ENCODE measurements at regions not wholly inside any gene's neighbourhood (a gene's known extent, or its start where the extent isn't known, plus 50 kb on each side); places are given as distances from the start of the nearest gene placed in this dataset.
"Not testable (repeated sequence)": the region's sequence is repeated elsewhere in the genome, so short reads cannot be mapped to it uniquely, and the experiment has no call there.

- DNase-seq = no peak
These were observed 226.5 kb upstream of the GPR149 start for GRCh38 chr3:154656486-154656885.

- DNase-seq = no peak
These were observed 212.2 kb upstream of the GPR149 start for GRCh38 chr3:154642145-154642544.

- no peak for DNase-seq
These were observed 195.8 kb upstream of the GPR149 start for GRCh38 chr3:154625756-154626155.

- DNase-seq = not testable (repeated sequence)
These were observed 189.6 kb upstream of the GPR149 start for GRCh38 chr3:154619621-154620020.

- DNase-seq = no peak
These were observed 186.3 kb upstream of the GPR149 start for GRCh38 chr3:154616298-154616697.

GRCh38 chr3:154615471-154615870 lies 185.5 kb upstream of the GPR149 start:
- no peak for DNase-seq

GRCh38 chr3:154614601-154615000 lies 184.6 kb upstream of the GPR149 start:
- no peak for DNase-seq

- no peak for DNase-seq
These were observed 184.1 kb upstream of the GPR149 start for GRCh38 chr3:154614078-154614477.

- no peak for DNase-seq
These were observed 172.3 kb upstream of the GPR149 start for GRCh38 chr3:154602241-154602640.

GRCh38 chr3:154598166-154598565 lies 168.2 kb upstream of the GPR149 start:
- DNase-seq = no peak

- DNase-seq = no peak
These were observed 160.8 kb upstream of the GPR149 start for GRCh38 chr3:154590675-154591384.

GRCh38 chr3:154588831-154589230 lies 158.8 kb upstream of the GPR149 start:
- DNase-seq = no peak

GRCh38 chr3:154584974-154585373 lies 155.0 kb upstream of the GPR149 start:
- no peak for DNase-seq

GRCh38 chr3:154584041-154584440 lies 154.1 kb upstream of the GPR149 start:
- DNase-seq = no peak

GRCh38 chr3:154583086-154583634 lies 153.2 kb upstream of the GPR149 start:
- no peak for DNase-seq

GRCh38 chr3:154582501-154582900 lies 152.5 kb upstream of the GPR149 start:
- no peak for DNase-seq

GRCh38 chr3:154571553-154572226 lies 141.7 kb upstream of the GPR149 start:
- DNase-seq = peak; percentile 68

- no peak for DNase-seq
These were observed 138.1 kb upstream of the GPR149 start for GRCh38 chr3:154568064-154568463.

GRCh38 chr3:154559623-154560022 lies 129.6 kb upstream of the GPR149 start:
- DNase-seq = no peak

- no peak for DNase-seq
These were observed 122.3 kb upstream of the GPR149 start for GRCh38 chr3:154552338-154552737.

- DNase-seq = no peak
These were observed 119.4 kb upstream of the GPR149 start for GRCh38 chr3:154549391-154549790.

GRCh38 chr3:154548341-154548740 lies 118.4 kb upstream of the GPR149 start:
- no peak for DNase-seq

- DNase-seq = no peak
These were observed 112.8 kb upstream of the GPR149 start for GRCh38 chr3:154542837-154543236.

- no peak for DNase-seq
These were observed 111.1 kb upstream of the GPR149 start for GRCh38 chr3:154540950-154541604.

Measured in NCI-H1436 (cell line).